Ascending aorta (tissue), 2 donors: ENCODE measurements at regions not wholly inside any gene's neighbourhood (a gene's known extent, or its start where the extent isn't known, plus 50 kb on each side); places are given as distances from the start of the nearest gene placed in this dataset.

Experiments used
- DNase-seq, 2 donors: peaks; one replicate each; pipeline ENCODE4 v3.0.0-alpha.2; 2019; ENCODE audit warnings: low spot score in 2 of 2
- H3K27ac ChIP-seq, 2 donors: fragments of 200-600 bp; sonication (generic); one replicate each; pipeline ENCODE4 v1.5.1; 2016 to 2017; ENCODE audit warnings: mild to moderate bottlenecking in 1 of 2
- H3K27me3 ChIP-seq: fragments of 200-600 bp; sonication (generic); one replicate; pipeline ENCODE4 v1.5.1; 2017
- H3K36me3 ChIP-seq, 2 donors: fragments of 200-600 bp; sonication (generic); one replicate each; pipeline ENCODE4 v1.5.1; 2016
- H3K4me1 ChIP-seq, 2 donors: fragments of 200-600 bp; sonication (generic); one replicate each; pipeline ENCODE4 v1.5.1; 2016 to 2017; ENCODE audit warnings: mild to moderate bottlenecking in 1 of 2
- H3K4me3 ChIP-seq, 2 donors: fragments of 200-600 bp; sonication (generic); one replicate each; pipeline ENCODE4 v1.5.1; 2016 to 2017; ENCODE audit warnings: mild to moderate bottlenecking in 1 of 2
- H3K9me3 ChIP-seq, 2 donors: fragments of 200-600 bp; sonication (generic); one replicate each; pipeline ENCODE4 v1.5.1; 2016
- intact Hi-C: fragments of 100-400 bp; cut with DNase I; formaldehyde crosslinking; loops from one replicate; pipeline ENCODE4 v1.15.1; 2023
- TF ChIP-seq, protein P1 (sequence below), 3 experiments: fragments of 200-600 bp in 2 of 3; fragments of 450-650 bp in 1 of 3; sonication (generic) in 2 of 3; IDR thresholded peaks; one replicate each; pipeline ENCODE4 v1.5.1; 2016 to 2019; ENCODE audit warnings: antibody characterized with exemption in 3 of 3, mild to moderate bottlenecking in 1 of 3, moderate library complexity in 1 of 3

GRCh38 chr2:136395582-136395981, 277.6 kb upstream of the CXCR4 start:
- Histone ChIP-seq H3K4me1 (no peaks in the 10 kb centered on the region), H3K36me3 (no peaks in the 10 kb centered on the region)
- intact Hi-C loops: no loop called here

GRCh38 chr2:136394136-136395060, 276.4 kb upstream of the CXCR4 start:
- no peak for DNase-seq
- Histone ChIP-seq H3K9me3 (no peaks in the 10 kb centered on the region), H3K4me3 (no peak overlapping the region), H3K27ac (no peak overlapping the region), H3K36me3 (no peaks in the 10 kb centered on the region), H3K4me1 (no peaks in the 10 kb centered on the region), H3K27me3 (no peaks in the 10 kb centered on the region)
- intact Hi-C loops: no loop called here
- TF ChIP-seq, protein P1, sequence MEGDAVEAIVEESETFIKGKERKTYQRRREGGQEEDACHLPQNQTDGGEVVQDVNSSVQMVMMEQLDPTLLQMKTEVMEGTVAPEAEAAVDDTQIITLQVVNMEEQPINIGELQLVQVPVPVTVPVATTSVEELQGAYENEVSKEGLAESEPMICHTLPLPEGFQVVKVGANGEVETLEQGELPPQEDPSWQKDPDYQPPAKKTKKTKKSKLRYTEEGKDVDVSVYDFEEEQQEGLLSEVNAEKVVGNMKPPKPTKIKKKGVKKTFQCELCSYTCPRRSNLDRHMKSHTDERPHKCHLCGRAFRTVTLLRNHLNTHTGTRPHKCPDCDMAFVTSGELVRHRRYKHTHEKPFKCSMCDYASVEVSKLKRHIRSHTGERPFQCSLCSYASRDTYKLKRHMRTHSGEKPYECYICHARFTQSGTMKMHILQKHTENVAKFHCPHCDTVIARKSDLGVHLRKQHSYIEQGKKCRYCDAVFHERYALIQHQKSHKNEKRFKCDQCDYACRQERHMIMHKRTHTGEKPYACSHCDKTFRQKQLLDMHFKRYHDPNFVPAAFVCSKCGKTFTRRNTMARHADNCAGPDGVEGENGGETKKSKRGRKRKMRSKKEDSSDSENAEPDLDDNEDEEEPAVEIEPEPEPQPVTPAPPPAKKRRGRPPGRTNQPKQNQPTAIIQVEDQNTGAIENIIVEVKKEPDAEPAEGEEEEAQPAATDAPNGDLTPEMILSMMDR (IDR thresholded peaks at IDR 0.05): no peak

More at GRCh38 chr2:136395582-136395981, 277.6 kb upstream of the CXCR4 start:
- H3K27me3 ChIP-seq: no peaks in the 10 kb centered on the region
- TF ChIP-seq, protein P1 (IDR thresholded peaks at IDR 0.05): no peak
- H3K4me3 ChIP-seq: no peak overlapping the region
- DNase-seq: no peak
- H3K27ac ChIP-seq: no peak overlapping the region
- no peaks in the 10 kb centered on the region for H3K9me3 ChIP-seq

GRCh38 chr2:136393514-136393913, 275.6 kb upstream of the CXCR4 start:
- TF ChIP-seq, protein P1 (IDR thresholded peaks at IDR 0.05): no peak
- DNase-seq: no peak
- Histone ChIP-seq H3K27ac (no peak overlapping the region), H3K36me3 (no peaks in the 10 kb centered on the region), H3K9me3 (no peaks in the 10 kb centered on the region), H3K4me1 (no peaks in the 10 kb centered on the region), H3K4me3 (no peak overlapping the region), H3K27me3 (no peaks in the 10 kb centered on the region)
- intact Hi-C loops: no loop called here

DNA sequence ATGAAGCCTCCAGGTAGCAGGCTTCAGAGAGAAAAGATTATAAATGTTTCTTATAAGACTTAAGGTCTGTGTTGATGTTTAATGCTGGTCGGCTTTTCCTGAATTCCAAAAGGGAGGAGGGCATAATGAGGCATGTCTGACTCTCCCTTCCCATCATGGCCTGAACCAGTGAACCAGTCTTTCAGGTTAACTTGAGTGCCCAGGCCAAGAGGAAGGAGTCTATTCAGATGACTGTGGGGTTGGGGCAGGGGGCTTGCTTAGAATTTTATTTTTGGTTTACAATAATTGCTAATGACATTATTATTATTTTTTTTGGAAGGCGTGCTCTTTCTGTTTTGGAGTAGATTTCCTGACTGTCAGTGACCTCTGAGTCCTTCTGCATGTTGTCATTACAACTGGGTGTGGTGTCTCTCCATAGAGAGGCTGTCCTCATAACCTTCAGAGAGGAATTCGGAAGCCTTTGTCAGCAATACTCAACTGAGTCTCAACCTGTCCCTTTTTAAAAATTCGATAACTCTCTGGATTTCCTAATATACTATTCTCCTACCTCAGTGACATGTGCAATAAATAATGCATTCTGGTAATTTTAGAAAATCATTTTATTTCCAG, 275.1 kb upstream of the CXCR4 start:
- DNase-seq: no peak
- H3K27me3 ChIP-seq: no peaks in the 10 kb centered on the region
- TF ChIP-seq, protein P1 (IDR thresholded peaks at IDR 0.05): no peak
- H3K4me3 ChIP-seq: no peak overlapping the region
- no peak overlapping the region for H3K27ac ChIP-seq
- H3K4me1 ChIP-seq: no peaks in the 10 kb centered on the region
- no peaks in the 10 kb centered on the region for H3K36me3 ChIP-seq
- intact Hi-C loops: no loop called here
- H3K9me3 ChIP-seq: no peaks in the 10 kb centered on the region

DNA sequence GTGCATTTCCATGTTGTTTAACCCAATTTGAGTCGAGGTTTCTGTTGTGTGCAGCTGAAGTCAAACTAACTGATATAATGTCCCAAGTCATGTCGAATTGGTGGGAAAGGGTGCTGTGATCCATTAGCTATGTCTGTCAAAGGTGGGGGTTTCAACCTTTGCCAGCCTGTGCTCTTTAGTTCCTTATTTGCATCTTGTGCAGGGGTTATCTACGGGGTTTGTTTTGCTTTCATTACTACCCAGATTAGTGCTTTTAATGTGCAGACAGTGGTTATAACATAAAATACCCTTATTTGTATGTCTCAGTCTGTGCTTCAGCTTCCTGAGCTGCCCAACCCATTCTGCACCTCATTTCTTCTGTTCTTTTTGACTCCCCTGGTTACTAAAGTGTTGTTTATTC, 271.9 kb upstream of the CXCR4 start:
- Histone ChIP-seq H3K4me3 (no peak overlapping the region), H3K9me3 (no peaks in the 10 kb centered on the region), H3K4me1 (no peaks in the 10 kb centered on the region), H3K36me3 (no peaks in the 10 kb centered on the region), H3K27ac (no peak overlapping the region), H3K27me3 (no peaks in the 10 kb centered on the region)
- TF ChIP-seq, protein P1 (IDR thresholded peaks at IDR 0.05): no peak
- peak in 1 of 2 donors; percentile 1 for DNase-seq
- intact Hi-C loops: no loop called here
